NCI-H2171 treated with DMSO at 0.1 percent for 48 hours (cell line): ENCODE measurements at regions not wholly inside any gene's neighbourhood (a gene's known extent, or its start where the extent isn't known, plus 50 kb on each side); places are given as distances from the start of the nearest gene placed in this dataset.

ENCODE experiments used
- DNase-seq: peaks from one replicate; lab custom pipeline; 2025; lab: John Stamatoyannopoulos, UW

DNA sequence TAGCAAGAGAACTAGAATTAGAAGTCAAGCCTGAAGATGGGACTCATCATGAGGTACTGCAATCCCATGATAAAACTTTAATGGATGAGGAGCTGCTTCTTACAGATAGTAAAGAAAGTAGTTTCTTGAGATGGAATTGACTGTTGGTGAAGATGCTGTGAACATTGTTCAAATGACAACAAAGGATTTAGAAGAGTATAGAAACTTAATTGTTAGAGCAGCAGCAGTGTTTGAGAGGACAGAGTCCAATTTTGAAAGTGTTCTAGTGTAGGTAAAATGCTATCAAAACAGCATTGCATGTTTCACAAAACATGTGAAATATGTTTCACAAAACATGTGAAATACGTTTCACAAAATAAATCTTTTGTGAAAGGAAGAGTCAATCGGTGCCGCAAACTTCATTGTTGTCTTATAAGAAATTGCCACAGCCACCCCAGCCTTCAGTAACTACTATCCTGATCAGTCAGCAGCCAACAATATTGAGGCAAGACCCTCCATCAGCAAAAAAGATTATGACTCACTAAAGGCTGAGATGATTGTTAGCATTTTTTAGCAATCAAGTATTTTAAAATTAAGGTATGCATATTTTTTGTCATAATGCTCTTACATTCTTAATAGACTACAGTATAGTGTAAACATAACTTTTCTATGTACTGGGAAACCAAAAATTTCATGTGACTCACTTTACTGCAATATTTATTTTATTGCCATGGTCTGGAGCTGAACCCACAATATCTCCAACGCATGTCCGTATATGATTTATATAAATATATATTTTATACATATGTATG lies 173.4 kb upstream of the BMP4 start:
- DNase-seq, result no peak

DNA sequence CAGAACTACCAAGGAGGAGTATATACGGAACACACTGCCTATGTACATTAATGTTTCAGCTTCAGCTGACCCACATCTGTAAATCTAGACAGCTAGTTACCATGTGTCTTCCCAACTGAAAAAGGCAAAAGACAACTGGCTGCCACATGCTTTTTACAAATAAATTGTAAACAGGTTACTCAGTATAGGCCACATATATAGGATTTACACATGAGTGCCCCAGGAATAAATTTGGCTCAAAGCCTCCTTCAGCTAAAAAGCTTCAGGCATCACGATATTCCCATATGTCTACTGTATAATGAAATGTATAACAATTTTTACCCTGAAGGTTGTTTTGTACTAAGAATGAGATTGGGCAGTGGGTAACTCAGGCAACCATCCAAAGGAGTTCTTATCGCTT lies 175.9 kb upstream of the BMP4 start:
- no peak for DNase-seq

DNA sequence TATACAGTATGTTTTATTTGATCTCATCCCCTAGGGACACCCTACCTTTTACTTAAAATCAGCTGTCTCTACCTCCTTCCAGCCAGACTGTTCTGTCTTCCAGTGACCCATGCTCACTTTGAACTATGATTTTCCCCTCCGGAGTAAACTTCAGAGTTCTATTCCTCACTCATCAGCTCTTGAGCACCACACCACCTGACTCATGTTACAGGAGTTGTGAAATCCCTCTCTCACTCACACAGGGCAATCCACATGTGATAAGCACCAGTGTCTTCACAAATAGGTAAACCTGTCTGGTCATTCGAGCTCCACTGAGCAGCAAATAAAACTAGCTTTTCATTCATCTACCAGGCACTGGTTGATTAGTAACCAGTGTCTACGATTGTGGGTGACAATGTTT lies 177.3 kb upstream of the BMP4 start:
- DNase-seq, result no peak

DNA sequence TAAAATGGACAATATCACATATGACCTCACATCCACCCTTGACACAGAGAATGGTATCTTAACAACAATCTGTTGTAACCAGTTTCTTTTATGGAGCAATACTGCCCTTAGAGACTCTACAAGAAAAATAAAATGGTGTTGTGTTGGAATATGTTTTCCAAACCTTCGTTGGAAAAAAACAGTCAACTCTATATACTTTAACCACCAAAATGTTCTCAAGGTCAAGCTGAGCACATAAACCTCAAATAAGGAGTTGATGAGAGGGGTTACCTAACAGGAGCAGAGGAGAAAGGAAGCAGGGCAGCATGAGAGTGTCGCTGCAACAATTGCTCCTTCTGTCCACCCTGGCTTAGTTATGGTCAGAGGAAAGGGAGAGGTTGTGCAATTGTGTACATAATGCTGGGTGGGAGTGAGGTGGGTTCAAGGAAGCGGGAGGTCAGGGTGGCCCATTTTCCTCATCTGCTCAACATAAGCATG lies 179.2 kb upstream of the BMP4 start:
- DNase-seq, result no peak

DNA sequence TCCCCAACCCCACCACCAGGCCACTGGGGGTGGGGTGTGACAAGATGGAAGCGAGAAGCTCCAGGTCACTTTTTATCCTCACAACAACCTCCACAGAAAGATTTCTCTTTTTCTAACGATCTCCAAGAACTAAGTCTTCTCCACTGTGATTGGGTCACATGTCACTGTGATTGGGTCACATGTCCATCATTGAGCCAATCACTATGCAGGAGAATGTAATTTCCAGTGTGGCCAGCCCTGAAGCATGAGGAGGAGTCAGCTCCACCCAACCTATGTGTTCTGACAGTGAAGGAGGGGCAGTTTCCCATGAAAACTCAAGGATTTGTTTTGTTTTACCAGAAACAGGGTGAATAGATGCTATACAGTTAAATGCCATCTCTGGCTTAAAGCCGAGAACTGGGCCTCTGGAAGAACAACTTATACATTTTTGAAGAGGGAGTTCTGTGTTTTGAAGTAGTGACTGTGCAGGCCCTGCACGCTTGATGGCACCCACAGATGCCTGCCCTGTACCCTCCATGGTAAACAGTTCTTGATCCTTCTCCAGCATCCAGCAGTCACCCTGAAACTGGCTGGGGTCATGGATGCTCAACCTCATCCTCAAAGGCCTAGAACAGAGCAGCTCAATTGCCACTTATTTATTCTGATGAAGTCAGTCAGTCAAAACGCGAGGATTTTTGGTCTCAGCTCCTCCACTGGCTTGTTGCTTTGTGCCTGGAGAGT lies 180.4 kb upstream of the BMP4 start:
- DNase-seq, result no peak

DNA sequence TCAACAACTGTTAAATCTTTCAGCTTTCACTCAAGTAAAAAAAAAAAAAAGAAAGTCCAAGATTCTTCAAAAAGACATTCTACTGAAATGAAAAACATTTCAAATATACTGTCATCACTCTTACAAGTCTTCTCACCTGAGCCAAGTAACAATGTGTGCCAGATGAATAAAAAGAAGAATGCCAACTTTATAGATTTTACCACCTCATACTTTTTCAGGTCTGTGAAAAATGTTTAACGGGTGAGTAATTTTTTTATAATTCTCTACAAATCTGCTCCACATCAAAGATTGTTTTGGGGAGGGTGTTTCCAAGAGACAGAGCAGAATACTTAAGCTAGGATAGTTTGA lies 181.0 kb upstream of the BMP4 start:
- DNase-seq, result no peak

DNA sequence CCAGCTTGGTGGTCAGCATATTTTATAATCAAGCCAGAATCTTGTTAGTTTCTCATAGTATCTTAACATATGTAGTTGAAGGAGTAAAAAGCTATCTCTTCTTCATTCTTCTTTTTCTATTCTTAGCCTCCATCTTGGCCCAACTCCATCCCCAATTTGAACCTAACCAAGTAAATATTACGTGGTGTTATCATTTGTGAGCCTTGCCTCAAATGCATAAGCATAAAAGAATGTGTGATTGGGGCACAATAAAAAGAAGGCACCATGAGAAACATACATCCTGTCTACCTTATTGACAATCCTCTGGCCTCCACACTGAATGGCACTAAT lies 181.4 kb upstream of the BMP4 start:
- no peak for DNase-seq

DNA sequence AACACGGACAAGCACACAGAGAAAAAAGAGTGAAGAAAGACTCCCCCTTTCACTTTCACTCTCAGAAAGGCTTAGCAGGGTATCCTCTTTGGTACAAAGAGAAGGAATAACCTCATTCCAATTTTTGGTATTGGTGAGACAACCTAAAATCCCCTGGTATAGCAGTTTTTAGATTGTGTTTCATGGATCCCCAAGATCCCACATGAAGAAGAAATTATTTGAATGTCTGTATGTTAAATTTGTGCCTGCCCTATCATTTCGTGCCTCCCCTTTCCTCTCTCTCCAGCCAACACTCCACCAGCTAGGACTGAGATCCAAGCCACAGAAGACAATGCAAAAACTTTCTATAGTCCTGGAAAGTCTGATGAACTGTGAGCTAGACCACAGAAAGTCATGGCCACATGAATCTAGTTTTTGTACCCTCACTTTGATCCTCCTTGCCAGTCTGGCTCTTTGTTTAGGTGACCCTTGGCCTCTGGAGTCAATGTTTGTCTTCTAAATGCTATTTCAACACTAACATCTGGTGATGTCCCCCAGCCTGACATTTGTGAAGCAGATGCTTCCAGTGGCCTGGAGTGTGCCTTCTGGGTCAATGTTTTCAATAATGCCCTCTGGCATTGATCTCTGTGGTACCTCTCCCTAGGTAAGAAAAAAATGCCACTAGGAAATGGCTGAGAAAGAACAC lies 181.9 kb upstream of the BMP4 start:
- DNase-seq, result no peak

DNA sequence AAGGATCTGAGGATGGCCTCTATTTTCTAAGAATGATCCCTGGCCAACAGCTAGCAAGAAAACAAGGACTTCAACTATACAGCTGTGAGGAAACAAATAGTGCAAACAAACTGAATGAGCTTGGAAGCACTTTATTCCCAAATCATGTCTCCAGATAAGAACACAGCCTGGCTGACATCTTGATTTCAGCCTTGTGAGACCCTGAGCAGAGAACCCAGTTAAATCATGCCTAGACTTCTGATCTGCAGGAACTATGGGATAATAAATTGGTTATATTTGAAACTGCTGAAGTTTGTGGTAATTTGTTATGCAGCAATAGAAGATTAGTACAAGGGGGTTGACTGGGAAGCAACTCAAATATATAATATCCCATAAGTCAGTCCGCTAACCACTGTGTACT lies 183.9 kb upstream of the BMP4 start:
- no peak for DNase-seq

DNA sequence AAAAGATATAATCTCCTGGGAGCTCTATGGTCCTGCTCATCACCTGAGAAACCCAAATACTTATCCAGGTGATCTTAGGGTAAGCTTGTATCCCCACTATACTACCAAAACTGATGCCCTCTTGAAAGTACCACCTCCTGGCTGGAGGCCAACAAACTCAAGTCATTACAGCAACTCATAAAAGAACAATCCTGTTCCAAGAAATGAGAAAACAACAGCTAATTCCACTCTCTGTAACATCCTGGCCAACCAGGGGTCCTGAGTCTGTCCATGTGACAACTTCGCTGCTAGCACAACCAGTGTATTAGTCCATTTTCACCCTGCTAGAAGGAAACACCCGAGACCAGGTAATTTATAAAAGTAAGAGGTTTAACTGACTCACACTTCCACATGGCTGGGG lies 190.0 kb upstream of the BMP4 start:
- no peak for DNase-seq

DNA sequence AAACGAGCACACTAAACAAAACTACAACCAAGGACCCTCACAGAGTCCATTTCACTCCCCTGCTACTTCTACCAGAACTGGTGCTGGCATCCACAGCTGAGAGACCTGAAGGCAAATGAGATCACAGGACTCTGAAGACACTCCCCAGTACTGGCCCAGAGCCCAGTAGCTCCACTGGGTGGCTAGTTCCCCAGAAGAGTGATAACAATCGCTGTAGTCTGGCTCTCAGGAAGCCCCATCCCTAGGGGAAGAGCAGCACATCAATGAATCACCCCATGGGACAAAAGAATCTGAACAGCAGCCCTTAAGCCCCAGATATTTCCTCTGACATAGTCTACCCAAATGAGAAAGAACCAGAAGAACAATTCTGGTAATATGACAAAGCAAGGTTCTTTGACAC lies 190.7 kb upstream of the BMP4 start:
- no peak for DNase-seq

DNA sequence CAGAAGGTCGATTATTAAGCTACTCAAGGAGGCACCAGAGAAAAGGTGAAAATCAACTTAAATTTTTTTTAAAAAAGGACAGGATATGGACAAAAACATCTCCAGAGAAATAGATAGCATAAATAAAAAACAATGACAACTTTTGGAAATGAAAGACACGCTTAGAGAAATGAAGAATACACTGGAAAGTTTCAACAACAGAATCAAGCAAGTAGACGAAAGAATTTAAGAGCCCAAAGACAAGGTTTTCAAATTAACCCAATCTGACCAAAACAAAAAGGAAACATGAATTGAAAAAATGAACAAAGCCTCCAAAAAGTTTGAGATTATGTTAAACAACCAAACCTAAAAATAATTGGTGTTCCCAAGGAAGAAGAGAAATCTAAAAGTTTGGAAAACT lies 191.1 kb upstream of the BMP4 start:
- DNase-seq, result no peak

DNA sequence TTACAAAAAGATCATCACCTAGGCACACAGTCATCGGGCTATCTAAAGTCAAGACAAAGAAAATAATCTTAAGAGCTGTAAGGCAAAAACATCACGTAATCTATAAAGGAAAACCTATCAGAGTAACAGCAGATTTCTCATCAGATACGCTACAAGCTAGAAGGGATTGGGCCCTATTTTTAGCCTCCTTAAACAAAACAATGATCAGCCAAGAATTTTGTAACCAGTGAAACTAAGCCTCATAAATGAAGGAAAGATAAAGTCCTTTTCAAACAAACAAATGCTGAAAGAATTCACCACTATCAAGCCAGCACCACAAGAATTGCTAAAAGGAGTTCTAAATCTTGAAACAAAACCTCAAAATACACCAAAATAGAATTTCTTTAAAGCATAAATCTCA lies 191.6 kb upstream of the BMP4 start:
- DNase-seq, result no peak

DNA sequence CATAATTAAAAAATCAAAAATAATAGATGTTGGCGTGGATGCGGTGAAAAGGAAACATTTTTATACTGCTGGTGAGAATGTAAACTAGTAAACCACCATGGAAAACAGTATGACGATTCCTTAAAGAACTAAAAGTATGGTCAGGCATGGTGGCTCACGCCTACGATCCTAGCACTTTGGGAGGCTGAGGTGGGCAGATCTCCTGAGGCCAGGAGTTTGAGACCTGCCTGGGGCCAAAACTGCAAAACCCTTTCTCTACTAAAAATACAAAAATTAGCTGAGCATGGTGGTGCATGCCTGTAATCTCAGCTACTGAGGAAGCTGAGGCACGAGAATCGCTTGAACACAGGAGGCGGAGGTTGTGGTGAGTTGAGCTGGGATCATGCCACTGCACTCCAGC lies 195.7 kb upstream of the BMP4 start:
- no peak for DNase-seq

DNA sequence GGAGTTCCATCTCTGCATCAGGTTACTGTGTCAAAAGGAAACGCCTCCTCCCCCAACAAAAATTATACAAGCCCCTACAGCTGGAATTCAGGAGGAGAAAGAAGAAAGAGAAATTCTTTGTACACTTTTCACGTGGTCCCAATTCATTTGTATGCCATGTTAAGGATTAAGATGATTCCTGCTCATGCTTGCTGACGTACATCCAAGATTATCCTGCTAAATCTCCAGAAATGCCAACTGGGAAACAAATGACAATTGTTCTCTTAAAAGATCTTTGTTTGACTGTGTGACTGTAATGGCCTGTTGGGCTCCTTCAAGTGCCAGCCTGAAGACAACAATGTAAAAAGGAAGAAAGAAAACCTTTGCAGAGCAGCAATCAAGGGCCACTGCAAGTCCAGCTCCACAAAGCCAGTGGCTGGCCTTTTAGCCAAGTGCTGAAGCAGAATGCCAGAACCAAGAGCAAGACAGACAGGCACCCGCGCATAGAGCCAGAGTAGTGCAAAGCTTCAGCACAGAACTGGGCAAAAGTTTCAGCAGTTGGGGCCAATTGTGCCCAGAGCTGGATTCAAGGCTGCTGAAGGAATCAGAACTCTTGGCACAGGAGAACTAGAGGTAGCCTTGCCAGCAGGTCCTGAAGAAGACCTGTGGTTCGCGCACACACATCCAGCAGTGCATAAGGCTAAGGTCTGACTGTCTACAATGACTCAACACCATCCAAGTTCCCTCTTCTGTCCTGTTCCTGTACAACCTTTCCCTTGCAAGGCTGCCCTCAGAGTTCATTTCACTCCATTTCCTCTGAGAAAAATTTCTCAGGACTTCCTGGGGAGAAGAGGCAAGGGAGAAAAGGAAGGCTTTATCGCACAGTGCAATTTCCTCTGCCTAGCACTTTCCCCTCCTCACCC lies 209.7 kb upstream of the BMP4 start:
- no peak for DNase-seq

DNA sequence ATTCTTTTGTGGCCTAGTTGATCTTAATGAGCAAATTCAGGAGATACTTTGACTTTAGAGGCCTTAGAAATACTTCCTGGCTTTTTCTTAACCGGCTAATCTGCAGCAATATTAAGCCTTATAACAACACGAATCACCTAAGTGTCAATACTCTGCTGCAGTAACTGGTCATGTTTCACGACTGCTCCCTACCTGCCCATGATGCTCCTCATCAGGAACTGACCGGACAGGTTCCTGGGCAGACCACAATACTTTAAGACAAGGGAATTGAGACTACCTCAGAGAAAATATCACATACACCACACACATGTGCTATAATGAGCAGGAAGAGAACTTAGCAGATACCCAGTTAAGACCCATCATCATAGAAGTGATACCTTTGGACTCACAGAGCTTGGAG lies 211.9 kb upstream of the BMP4 start:
- DNase-seq, result no peak

DNA sequence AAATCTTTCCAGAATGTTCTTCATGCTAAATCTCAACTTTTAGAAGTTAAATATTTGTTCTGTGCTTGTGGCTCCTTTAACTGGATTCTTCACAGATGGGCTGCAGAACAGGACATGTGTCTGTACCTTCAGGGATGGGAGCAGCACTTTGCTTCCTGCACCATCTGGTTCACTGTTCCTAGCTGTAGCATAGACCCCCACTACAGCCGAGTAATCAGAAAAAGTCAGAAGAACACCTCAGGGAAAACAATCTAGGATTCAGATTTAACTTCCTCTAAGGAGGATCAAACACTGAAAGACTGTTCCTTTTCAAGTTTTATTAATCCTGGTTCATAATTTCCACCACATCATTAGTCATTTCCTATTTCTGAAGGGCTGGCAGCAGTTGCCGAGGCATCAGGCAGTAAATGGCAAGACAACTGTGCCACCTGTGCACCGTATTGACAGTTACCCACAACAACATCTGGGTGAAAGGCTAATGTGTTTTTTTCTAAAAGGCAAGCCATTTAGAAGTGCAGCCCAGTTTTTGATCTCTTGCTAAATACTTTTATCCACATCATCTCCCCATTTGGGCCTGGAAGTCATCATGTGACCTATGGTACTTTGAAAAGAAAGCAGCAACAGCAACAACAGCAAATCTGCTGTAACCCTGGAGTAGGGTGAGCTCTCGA lies 212.8 kb upstream of the BMP4 start:
- no peak for DNase-seq

DNA sequence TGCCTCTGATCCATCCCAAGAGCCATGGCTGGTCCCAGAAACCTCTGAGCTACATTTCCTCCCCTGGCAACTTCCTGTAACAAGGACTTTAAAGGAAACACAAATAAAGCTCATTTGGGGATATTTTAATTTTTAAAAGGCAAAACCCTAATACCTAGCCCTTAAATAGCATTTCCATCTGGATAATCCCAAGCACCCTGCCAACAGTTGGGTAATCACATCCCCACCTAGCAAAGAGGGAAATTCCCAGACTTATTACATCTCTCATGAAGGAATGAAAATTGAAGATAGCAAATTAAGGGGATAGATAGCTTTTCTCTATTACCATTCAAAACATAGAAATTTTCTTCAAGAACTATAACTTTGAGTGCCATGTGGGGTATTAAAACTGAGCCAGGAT lies 213.7 kb upstream of the BMP4 start:
- no peak for DNase-seq

DNA sequence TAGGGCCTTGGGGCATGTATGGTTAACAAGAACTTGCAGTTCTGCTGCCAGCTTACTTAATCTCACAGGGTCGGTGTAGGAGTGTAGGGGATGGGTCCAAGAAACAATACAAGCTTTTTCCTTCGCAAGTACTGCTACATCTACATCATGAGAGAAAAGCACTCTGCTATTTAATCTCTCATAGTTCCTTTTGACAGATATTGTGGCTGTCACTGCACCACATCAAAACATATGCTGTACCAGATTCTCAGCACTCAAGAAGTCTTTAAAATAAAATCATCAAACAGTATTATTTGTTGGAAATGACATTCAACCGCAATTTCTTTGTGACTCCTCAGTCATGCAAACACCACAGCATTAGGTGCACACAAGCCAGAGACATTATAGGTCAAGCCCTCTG lies 215.5 kb upstream of the BMP4 start:
- DNase-seq, result no peak

DNA sequence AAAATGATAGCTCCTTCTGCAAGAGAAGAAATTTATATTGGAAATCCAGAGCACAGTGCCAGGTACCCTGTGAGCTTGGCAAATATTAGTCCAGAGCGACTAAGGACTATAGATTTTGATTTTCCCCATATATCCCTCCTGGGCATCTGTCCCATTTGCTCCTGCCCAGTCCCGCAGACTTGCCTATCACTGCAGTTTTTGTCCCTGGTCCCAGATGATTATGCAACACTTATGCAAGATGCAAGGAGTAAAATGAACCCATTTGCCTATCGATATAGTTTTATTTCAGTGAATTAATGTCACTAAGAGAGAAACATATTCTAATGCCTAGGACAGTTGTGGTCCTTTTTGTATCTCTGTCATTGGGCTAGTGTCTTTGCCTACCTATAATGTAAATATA lies 215.9 kb upstream of the BMP4 start:
- no peak for DNase-seq

DNA sequence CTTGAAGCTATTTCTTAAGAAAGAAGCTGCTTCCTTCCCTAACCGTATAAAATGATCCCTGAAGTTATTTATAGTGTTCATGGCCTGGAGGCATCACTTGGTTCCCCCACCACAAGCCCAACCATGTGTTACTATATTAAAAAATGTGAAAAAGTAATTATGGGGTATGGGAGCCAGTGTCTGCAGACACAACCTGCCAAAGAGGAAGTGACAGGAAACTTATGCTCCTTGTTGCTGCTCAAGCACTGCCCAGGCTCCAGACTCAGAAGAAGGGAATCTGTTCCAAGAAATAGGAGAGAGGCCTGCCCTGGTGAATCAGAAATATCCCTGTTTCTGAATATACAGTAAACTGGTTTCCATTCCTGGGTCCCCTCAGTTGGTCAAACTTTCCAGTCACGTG lies 217.2 kb upstream of the BMP4 start:
- DNase-seq, result no peak

DNA sequence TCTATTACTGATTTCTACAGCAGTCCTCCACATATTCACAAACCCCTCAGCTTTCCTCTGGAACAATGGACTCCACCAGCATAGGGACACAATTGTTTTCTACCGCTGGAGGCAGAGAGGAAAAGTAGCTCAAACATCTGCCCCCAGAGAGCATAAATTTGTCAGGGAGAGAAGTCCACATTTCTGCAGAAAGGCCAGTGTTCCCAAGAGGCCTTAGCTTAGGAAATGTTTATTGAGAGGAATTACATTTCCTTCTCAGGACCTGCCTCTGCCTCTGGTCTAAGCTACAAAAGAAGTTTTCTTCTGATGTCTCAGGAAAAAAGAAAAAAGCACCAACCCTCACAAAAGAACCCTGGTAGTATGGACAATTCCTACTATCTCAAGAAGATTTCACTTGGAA lies 217.8 kb upstream of the BMP4 start:
- no peak for DNase-seq
